Tibial artery (tissue), 4 donors: ENCODE measurements at regions not wholly inside any gene's neighbourhood (a gene's known extent, or its start where the extent isn't known, plus 50 kb on each side); places are given as distances from the start of the nearest gene placed in this dataset.

Source experiments
- DNase-seq, 2 donors: peaks; one replicate each; pipeline ENCODE4 v3.0.0-alpha.2; 2019
- H3K27ac ChIP-seq, 2 donors: fragments of 200-600 bp; sonication (generic) in 1 of 2; 1 replicate in 1 of 2; 2 replicates in 1 of 2; pipeline ENCODE4 v1.5.1; 2018 to 2019; ENCODE audit warnings: mild to moderate bottlenecking in 1 of 2
- H3K27me3 ChIP-seq, 2 donors: fragments of 200-600 bp; sonication (generic) in 1 of 2; one replicate each; pipeline versions ENCODE4 v1.5.1 to v1.6.0; 2016 to 2019
- H3K36me3 ChIP-seq, 3 donors: fragments of 200-600 bp; sonication (generic) in 2 of 3; one replicate each; pipeline ENCODE4 v1.5.1; 2016 to 2019; ENCODE audit warnings: mild to moderate bottlenecking in 2 of 3
- H3K4me1 ChIP-seq, 4 donors: fragments of 200-600 bp; sonication (generic) in 2 of 4; 1 replicate in 3 of 4; 2 replicates in 1 of 4; pipeline ENCODE4 v1.5.1; 2016 to 2019
- H3K4me3 ChIP-seq, 2 donors: fragments of 200-600 bp; sonication (generic) in 1 of 2; 1 replicate in 1 of 2; 2 replicates in 1 of 2; pipeline ENCODE4 v1.5.1; 2018 to 2019; ENCODE audit warnings: mild to moderate bottlenecking in 2 of 2
- H3K9me3 ChIP-seq, 3 donors: fragments of 200-600 bp; sonication (generic) in 1 of 3; one replicate each; pipeline ENCODE4 v1.5.1; 2016 to 2019
- intact Hi-C: fragments of 100-400 bp; cut with DNase I; formaldehyde crosslinking; loops from one replicate; pipeline ENCODE4 v1.15.0; 2023; ENCODE audit warnings: low total_unique reads
- TF ChIP-seq, protein P1 (sequence below), 2 experiments: fragments of 200-600 bp in 1 of 2; fragments of 450-650 bp in 1 of 2; IDR thresholded peaks; one replicate each; pipeline ENCODE4 v1.5.1; 2017 to 2019; ENCODE audit warnings: antibody characterized with exemption in 2 of 2, mild to moderate bottlenecking in 1 of 2, moderate library complexity in 1 of 2

GRCh38 chr1:169053196-169053595 lies 53.3 kb upstream of the ATP1B1 start:
- no peaks in the 10 kb centered on the region for H3K36me3 ChIP-seq
- DNase-seq, result no peak
- no peaks in the 10 kb centered on the region for H3K4me1 ChIP-seq
- no peaks in the 10 kb centered on the region for H3K27me3 ChIP-seq
- TF ChIP-seq, protein P1, sequence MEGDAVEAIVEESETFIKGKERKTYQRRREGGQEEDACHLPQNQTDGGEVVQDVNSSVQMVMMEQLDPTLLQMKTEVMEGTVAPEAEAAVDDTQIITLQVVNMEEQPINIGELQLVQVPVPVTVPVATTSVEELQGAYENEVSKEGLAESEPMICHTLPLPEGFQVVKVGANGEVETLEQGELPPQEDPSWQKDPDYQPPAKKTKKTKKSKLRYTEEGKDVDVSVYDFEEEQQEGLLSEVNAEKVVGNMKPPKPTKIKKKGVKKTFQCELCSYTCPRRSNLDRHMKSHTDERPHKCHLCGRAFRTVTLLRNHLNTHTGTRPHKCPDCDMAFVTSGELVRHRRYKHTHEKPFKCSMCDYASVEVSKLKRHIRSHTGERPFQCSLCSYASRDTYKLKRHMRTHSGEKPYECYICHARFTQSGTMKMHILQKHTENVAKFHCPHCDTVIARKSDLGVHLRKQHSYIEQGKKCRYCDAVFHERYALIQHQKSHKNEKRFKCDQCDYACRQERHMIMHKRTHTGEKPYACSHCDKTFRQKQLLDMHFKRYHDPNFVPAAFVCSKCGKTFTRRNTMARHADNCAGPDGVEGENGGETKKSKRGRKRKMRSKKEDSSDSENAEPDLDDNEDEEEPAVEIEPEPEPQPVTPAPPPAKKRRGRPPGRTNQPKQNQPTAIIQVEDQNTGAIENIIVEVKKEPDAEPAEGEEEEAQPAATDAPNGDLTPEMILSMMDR (IDR thresholded peaks at IDR 0.05), result no peak
- H3K9me3 ChIP-seq, result no peaks in the 10 kb centered on the region
- no peak overlapping the region for H3K27ac ChIP-seq
- H3K4me3 ChIP-seq, result no peak overlapping the region
- intact Hi-C loops, result no loop called here
